ENCODE measurements at regions not wholly inside any gene's neighbourhood (a gene's known extent, or its start where the extent isn't known, plus 50 kb on each side); places are given as distances from the start of the nearest gene placed in this dataset.

GRCh38 chr17:79360196-79360595 is 250.7 kb downstream of the RBFOX3 start:
- Histone ChIP-seq H3K4me3 (no peak overlapping the region), H3K9me3 (ENCODE audit: low read depth) (no peaks in the 10 kb centered on the region), H3F3A (ENCODE audit: insufficient read depth) (no peaks in the 10 kb centered on the region), H3K4me1 (ENCODE audit: insufficient read depth) (no peaks in the 10 kb centered on the region), H3K27me3 (replicated peaks; ENCODE audit: insufficient read depth) (peaks cover 31% of the 10 kb centered on the region), H4K20me1 (ENCODE audit: insufficient read depth) (no peaks in the 10 kb centered on the region), H3K9me2 (ENCODE audit: insufficient read depth) (no peaks in the 10 kb centered on the region), H3K36me3 (ENCODE audit: low read depth) (no peaks in the 10 kb centered on the region), H2AFZ (no peak overlapping the region), H3K9ac (no peak overlapping the region), H3K79me2 (ENCODE audit: insufficient read depth) (no peaks in the 10 kb centered on the region), H3K4me2 (ENCODE audit: unreplicated experiment) (no peak overlapping the region), H3K27ac (no peak overlapping the region)
- 52 to 56% methylated on average over 17 of the region's 17 CpGs for WGBS, 2 experiments (ENCODE audit: low coverage in 1 of 2, low lambda C conversion rate in 2 of 2, missing lambda C conversion rate in 2 of 2)
- TF ChIP-seq EZH2phosphoT487 (IDR thresholded peaks at IDR 0.05; ENCODE audit: insufficient read depth, low read depth) (no peak), EZH2 (IDR thresholded peaks at IDR 0.05; ENCODE audit: insufficient read depth, poor library complexity, severe bottlenecking) (no peak)
- DNase-seq, result no peak
- in situ Hi-C loops (cut with MboI), result no loop called here

DNA sequence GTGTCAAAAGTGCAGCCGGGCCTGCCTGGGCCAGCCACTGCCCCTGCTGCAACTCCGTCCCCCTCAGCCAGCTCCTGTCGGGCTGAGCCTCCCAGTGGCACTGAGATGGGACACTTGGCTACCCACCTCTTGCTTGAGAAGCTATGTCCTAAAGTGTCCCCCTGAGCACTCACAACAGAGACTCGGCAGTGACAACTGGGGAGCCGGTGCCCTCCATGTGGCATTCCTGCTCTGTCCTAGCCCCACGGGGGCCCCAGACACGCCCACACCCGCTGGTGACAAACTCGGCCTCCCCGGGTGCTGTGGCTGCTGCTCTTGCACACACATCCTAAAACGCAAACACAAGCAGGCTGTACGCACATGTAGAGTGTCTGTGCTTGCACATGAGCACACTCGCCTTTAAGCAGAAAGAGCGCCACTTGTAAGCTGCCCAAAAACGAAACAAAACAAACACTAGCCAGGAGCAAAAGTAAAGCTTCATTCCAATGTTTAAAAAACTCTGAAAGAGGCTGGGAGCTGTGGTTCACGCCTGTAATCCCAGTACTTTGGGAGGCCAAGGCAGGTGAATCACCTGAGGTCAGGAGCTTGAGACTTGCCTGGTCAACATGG is 253.9 kb downstream of the RBFOX3 start:
- no peak for DNase-seq
- H2AFZ ChIP-seq, result no peak overlapping the region
- no peaks in the 10 kb centered on the region for H3K9me2 ChIP-seq (ENCODE audit: insufficient read depth)
- no peak overlapping the region for H3K27ac ChIP-seq
- H3K27me3 ChIP-seq (replicated peaks; ENCODE audit: insufficient read depth), result peaks cover 29% of the 10 kb centered on the region
- no peaks in the 10 kb centered on the region for H3F3A ChIP-seq (ENCODE audit: insufficient read depth)
- H4K20me1 ChIP-seq (ENCODE audit: insufficient read depth), result no peaks in the 10 kb centered on the region
- in situ Hi-C loops (cut with MboI), result no loop called here
- TF ChIP-seq EZH2 (IDR thresholded peaks at IDR 0.05; ENCODE audit: insufficient read depth, poor library complexity, severe bottlenecking) (no peak), EZH2phosphoT487 (IDR thresholded peaks at IDR 0.05; ENCODE audit: insufficient read depth, low read depth) (no peak)
- H3K4me3 ChIP-seq, result no peak overlapping the region
- no peaks in the 10 kb centered on the region for H3K4me1 ChIP-seq (ENCODE audit: insufficient read depth)
- WGBS, 2 experiments (ENCODE audit: low coverage in 1 of 2, low lambda C conversion rate in 2 of 2, missing lambda C conversion rate in 2 of 2), result 22 to 30% methylated on average over 16 of the region's 16 CpGs
- H3K9me3 ChIP-seq (ENCODE audit: low read depth), result no peaks in the 10 kb centered on the region
- no peak overlapping the region for H3K9ac ChIP-seq
- H3K4me2 ChIP-seq (ENCODE audit: unreplicated experiment), result no peak overlapping the region
- no peaks in the 10 kb centered on the region for H3K79me2 ChIP-seq (ENCODE audit: insufficient read depth)
- H3K36me3 ChIP-seq (ENCODE audit: low read depth), result no peaks in the 10 kb centered on the region

- Histone ChIP-seq H3K9me3 (ENCODE audit: low read depth) (no peaks in the 10 kb centered on the region), H3K9ac (no peak overlapping the region), H3K79me2 (ENCODE audit: insufficient read depth) (no peaks in the 10 kb centered on the region), H3K4me1 (ENCODE audit: insufficient read depth) (no peaks in the 10 kb centered on the region), H3K4me2 (ENCODE audit: unreplicated experiment) (no peak overlapping the region), H3K27ac (no peak overlapping the region), H3K9me2 (ENCODE audit: insufficient read depth) (no peaks in the 10 kb centered on the region), H3K36me3 (ENCODE audit: low read depth) (no peaks in the 10 kb centered on the region), H2AFZ (no peak overlapping the region), H3K4me3 (no peak overlapping the region), H3F3A (ENCODE audit: insufficient read depth) (no peaks in the 10 kb centered on the region), H4K20me1 (ENCODE audit: insufficient read depth) (no peaks in the 10 kb centered on the region), H3K27me3 (replicated peaks; ENCODE audit: insufficient read depth) (peaks cover 27% of the 10 kb centered on the region)
- TF ChIP-seq EZH2phosphoT487 (IDR thresholded peaks at IDR 0.05; ENCODE audit: insufficient read depth, low read depth) (no peak), EZH2 (IDR thresholded peaks at IDR 0.05; ENCODE audit: insufficient read depth, poor library complexity, severe bottlenecking) (no peak)
- 28 to 32% methylated on average over 12 of the region's 12 CpGs for WGBS, 2 experiments (ENCODE audit: low coverage in 1 of 2, low lambda C conversion rate in 2 of 2, missing lambda C conversion rate in 2 of 2)
- DNase-seq, result no peak
- in situ Hi-C loops (cut with MboI), result no loop called here
These were observed 255.7 kb downstream of the RBFOX3 start for GRCh38 chr17:79355165-79355564.

- H3K27ac ChIP-seq, result no peak overlapping the region
- no peaks in the 10 kb centered on the region for H3K9me2 ChIP-seq (ENCODE audit: insufficient read depth)
- H3K4me1 ChIP-seq (ENCODE audit: insufficient read depth), result no peaks in the 10 kb centered on the region
- no peaks in the 10 kb centered on the region for H3K9me3 ChIP-seq (ENCODE audit: low read depth)
- H3K4me3 ChIP-seq, result no peak overlapping the region
- H3F3A ChIP-seq (ENCODE audit: insufficient read depth), result no peaks in the 10 kb centered on the region
- no peak for DNase-seq
- H3K79me2 ChIP-seq (ENCODE audit: insufficient read depth), result no peaks in the 10 kb centered on the region
- TF ChIP-seq EZH2phosphoT487 (IDR thresholded peaks at IDR 0.05; ENCODE audit: insufficient read depth, low read depth) (no peak), EZH2 (IDR thresholded peaks at IDR 0.05; ENCODE audit: insufficient read depth, poor library complexity, severe bottlenecking) (no peak)
- no peaks in the 10 kb centered on the region for H3K36me3 ChIP-seq (ENCODE audit: low read depth)
- WGBS, 2 experiments (ENCODE audit: low coverage in 1 of 2, low lambda C conversion rate in 2 of 2, missing lambda C conversion rate in 2 of 2), result 62 to 64% methylated on average over 15 of the region's 15 CpGs
- H4K20me1 ChIP-seq (ENCODE audit: insufficient read depth), result no peaks in the 10 kb centered on the region
- peaks cover 27% of the 10 kb centered on the region for H3K27me3 ChIP-seq (replicated peaks; ENCODE audit: insufficient read depth)
- H3K9ac ChIP-seq, result no peak overlapping the region
- no peak overlapping the region for H3K4me2 ChIP-seq (ENCODE audit: unreplicated experiment)
- in situ Hi-C loops (cut with MboI), result no loop called here
- H2AFZ ChIP-seq, result no peak overlapping the region
These were observed 256.6 kb downstream of the RBFOX3 start for GRCh38 chr17:79354173-79354820.

Measured in GM23248 (cell line).